Omental fat pad (tissue), 3 donors: ENCODE measurements at regions not wholly inside any gene's neighbourhood (a gene's known extent, or its start where the extent isn't known, plus 50 kb on each side); places are given as distances from the start of the nearest gene placed in this dataset.

Experiments
- ATAC-seq: fragments of 150-250 bp; one replicate; pipeline ENCODE4 v1.9.1; 2016; ENCODE audit warnings: mild to moderate bottlenecking, moderate library complexity; ENCODE audit not compliant: low FRiP score
- DNase-seq: peaks from one replicate; pipeline ENCODE4 v3.0.0-alpha.2; 2019; ENCODE audit warnings: low spot score
- TF ChIP-seq, protein P1 (sequence below), 3 donors: fragments of 450-650 bp; IDR thresholded peaks; one replicate each; pipeline ENCODE4 v1.5.1; 2016 to 2017; ENCODE audit warnings: antibody characterized with exemption in 3 of 3, mild to moderate bottlenecking in 3 of 3, moderate library complexity in 2 of 3

GRCh38 chr2:75253526-75253925, 54.2 kb upstream of the TACR1 start:
- DNase-seq (no peak), ATAC-seq (no peak)
- TF ChIP-seq, protein P1, sequence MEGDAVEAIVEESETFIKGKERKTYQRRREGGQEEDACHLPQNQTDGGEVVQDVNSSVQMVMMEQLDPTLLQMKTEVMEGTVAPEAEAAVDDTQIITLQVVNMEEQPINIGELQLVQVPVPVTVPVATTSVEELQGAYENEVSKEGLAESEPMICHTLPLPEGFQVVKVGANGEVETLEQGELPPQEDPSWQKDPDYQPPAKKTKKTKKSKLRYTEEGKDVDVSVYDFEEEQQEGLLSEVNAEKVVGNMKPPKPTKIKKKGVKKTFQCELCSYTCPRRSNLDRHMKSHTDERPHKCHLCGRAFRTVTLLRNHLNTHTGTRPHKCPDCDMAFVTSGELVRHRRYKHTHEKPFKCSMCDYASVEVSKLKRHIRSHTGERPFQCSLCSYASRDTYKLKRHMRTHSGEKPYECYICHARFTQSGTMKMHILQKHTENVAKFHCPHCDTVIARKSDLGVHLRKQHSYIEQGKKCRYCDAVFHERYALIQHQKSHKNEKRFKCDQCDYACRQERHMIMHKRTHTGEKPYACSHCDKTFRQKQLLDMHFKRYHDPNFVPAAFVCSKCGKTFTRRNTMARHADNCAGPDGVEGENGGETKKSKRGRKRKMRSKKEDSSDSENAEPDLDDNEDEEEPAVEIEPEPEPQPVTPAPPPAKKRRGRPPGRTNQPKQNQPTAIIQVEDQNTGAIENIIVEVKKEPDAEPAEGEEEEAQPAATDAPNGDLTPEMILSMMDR (IDR thresholded peaks at IDR 0.05), result no peak

GRCh38 chr2:75251896-75252295, 52.6 kb upstream of the TACR1 start:
- ATAC-seq (no peak), DNase-seq (no peak)
- TF ChIP-seq, protein P1 (IDR thresholded peaks at IDR 0.05), result no peak
